ENCODE measurements at regions not wholly inside any gene's neighbourhood (a gene's known extent, or its start where the extent isn't known, plus 50 kb on each side); places are given as distances from the start of the nearest gene placed in this dataset.

DNA sequence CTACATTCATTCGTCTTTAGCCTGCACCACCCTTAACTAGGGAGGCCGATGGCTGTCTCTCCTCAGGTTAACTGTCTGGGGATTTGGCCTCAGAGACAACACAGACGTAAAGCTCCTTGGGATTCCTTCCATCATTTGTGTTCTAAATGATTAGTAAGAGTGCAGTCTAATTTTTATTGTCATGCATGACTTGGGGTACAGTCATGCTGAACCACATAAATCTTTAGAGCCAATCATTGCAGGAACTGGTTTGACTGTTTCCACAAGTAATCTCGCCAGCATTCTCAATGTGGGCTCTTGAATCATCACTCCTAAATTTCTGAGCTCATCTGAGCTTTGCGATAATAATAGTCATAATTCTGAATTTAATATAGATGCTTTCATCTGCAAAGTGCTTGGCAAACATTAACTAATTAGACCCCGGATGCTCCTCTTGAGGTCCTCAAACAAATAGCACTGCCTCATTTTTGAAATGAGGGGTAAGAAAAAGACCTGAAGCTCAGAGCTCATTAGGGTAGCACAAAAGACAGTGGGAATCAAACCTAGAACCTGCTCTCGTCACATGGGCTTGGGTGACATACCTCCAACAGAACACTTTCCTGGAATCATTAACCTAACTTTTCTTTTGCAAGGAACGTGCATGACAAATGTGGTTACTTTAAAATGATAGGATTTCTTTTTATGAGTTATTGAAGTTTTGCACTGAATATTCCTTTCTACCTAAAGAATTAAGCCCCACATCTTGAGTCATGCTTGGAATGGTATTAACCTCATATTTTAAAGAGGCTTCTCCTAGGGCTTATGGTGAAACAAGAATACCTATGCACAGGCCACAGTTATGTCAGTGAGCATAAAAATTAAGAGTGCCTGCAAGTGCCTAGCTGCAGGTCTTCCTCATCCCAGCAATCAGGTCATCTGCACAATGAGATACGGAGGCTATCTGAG, 118.9 kb upstream of the NRP1 start:
- no peaks in the 10 kb centered on the region for H3K4me1 ChIP-seq
- H3K27ac ChIP-seq: no peak overlapping the region
- no peaks in the 10 kb centered on the region for H3K27me3 ChIP-seq
- no peak for DNase-seq
- no peaks in the 10 kb centered on the region for H3K36me3 ChIP-seq
- no peak overlapping the region for H3K4me3 ChIP-seq
- no peak for TF ChIP-seq CTCF (IDR thresholded peaks at IDR 0.05)
- H3K9me3 ChIP-seq: no peaks in the 10 kb centered on the region

- no peaks in the 10 kb centered on the region for H3K27me3 ChIP-seq
- H3K27ac ChIP-seq: no peak overlapping the region
- H3K36me3 ChIP-seq: no peaks in the 10 kb centered on the region
- TF ChIP-seq CTCF (IDR thresholded peaks at IDR 0.05): no peak
- no peak for DNase-seq
- no peaks in the 10 kb centered on the region for H3K9me3 ChIP-seq
- no peaks in the 10 kb centered on the region for H3K4me1 ChIP-seq
- H3K4me3 ChIP-seq: no peak overlapping the region
Measured at GRCh38 chr10:33448421-33449140, 114.1 kb upstream of the NRP1 start.

GRCh38 chr10:33441561-33441960, 107.1 kb upstream of the NRP1 start:
- TF ChIP-seq POLR2A (IDR thresholded peaks at IDR 0.05) (no peak), CTCF (IDR thresholded peaks at IDR 0.05) (no peak)
- Histone ChIP-seq H3K36me3 (no peaks in the 10 kb centered on the region), H3K27ac (no peak overlapping the region), H3K4me3 (no peak overlapping the region), H3K9me3 (no peaks in the 10 kb centered on the region), H3K4me1 (no peaks in the 10 kb centered on the region), H3K27me3 (no peaks in the 10 kb centered on the region)
- DNase-seq: no peak

GRCh38 chr10:33434933-33435332, 100.5 kb upstream of the NRP1 start:
- no peak overlapping the region for H3K4me3 ChIP-seq
- TF ChIP-seq CTCF (IDR thresholded peaks at IDR 0.05) (no peak), POLR2A (IDR thresholded peaks at IDR 0.05) (no peak)
- no peaks in the 10 kb centered on the region for H3K36me3 ChIP-seq

GRCh38 chr10:33428682-33429081, 94.2 kb upstream of the NRP1 start:
- Histone ChIP-seq H3K4me3 (no peak overlapping the region), H3K4me1 (no peaks in the 10 kb centered on the region), H3K36me3 (no peaks in the 10 kb centered on the region), H3K9me3 (no peaks in the 10 kb centered on the region), H3K27ac (no peak overlapping the region), H3K27me3 (no peaks in the 10 kb centered on the region)
- no peak for TF ChIP-seq POLR2A (IDR thresholded peaks at IDR 0.05)
- no peak for TF ChIP-seq CTCF (IDR thresholded peaks at IDR 0.05)
- no peak for DNase-seq

More at GRCh38 chr10:33434933-33435332, 100.5 kb upstream of the NRP1 start:
- H3K9me3 ChIP-seq: no peaks in the 10 kb centered on the region
- H3K27me3 ChIP-seq: no peaks in the 10 kb centered on the region
- no peak for DNase-seq
- H3K4me1 ChIP-seq: no peaks in the 10 kb centered on the region
- no peak overlapping the region for H3K27ac ChIP-seq
